Loucy (cell line): ENCODE measurements at regions not wholly inside any gene's neighbourhood (a gene's known extent, or its start where the extent isn't known, plus 50 kb on each side); places are given as distances from the start of the nearest gene placed in this dataset.

Source experiments
- CTCF ChIP-seq: fragments of 200-600 bp; sonication (generic); conservative IDR thresholded peaks from 2 replicates; pipeline ENCODE4 v1.5.1; 2014; ENCODE audit warnings: mild to moderate bottlenecking, antibody characterized with exemption, low read length
- EZH2phosphoT487 ChIP-seq: fragments of 200-600 bp; IDR thresholded peaks from 2 replicates; pipeline ENCODE4 v1.6.1; 2018; ENCODE audit warnings: antibody characterized with exemption, mild to moderate bottlenecking, moderate library complexity, borderline replicate concordance

- TF ChIP-seq CTCF (no peak), EZH2phosphoT487 (no peak)
Observed at GRCh38 chr5:57684299-57684702, 201.7 kb upstream of the ACTBL2 start.
